NCI-H187 (cell line): ENCODE measurements at regions not wholly inside any gene's neighbourhood (a gene's known extent, or its start where the extent isn't known, plus 50 kb on each side); places are given as distances from the start of the nearest gene placed in this dataset.
"Not testable (repeated sequence)": the region's sequence is repeated elsewhere in the genome, so short reads cannot be mapped to it uniquely, and the experiment has no call there.

Experiments
- DNase-seq, 2 experiments: peaks; one replicate each; lab custom pipeline; 2025; lab: John Stamatoyannopoulos, UW

GRCh38 chr5:1731091-1731639 is 68.5 kb downstream of the MRPL36 start:
- no peak for DNase-seq

GRCh38 chr5:1730487-1730847 is 69.2 kb downstream of the MRPL36 start:
- no peak for DNase-seq

- DNase-seq, result no peak
Measured at GRCh38 chr5:1729641-1730486, 69.8 kb downstream of the MRPL36 start.

- DNase-seq, result no peak
Measured at GRCh38 chr5:1728846-1729245, 70.8 kb downstream of the MRPL36 start.

- DNase-seq, result no peak
Measured at GRCh38 chr5:1727571-1727970, 72.1 kb downstream of the MRPL36 start.

- DNase-seq, result no peak
Measured at GRCh38 chr5:1726956-1727355, 72.7 kb downstream of the MRPL36 start.

GRCh38 chr5:1726469-1726865 is 73.2 kb downstream of the MRPL36 start:
- no peak for DNase-seq

GRCh38 chr5:1725641-1726468 is 73.8 kb downstream of the MRPL36 start:
- DNase-seq, result no peak

GRCh38 chr5:1724822-1725602 is 74.6 kb downstream of the MRPL36 start:
- no peak for DNase-seq

- no peak for DNase-seq
Measured at GRCh38 chr5:1723957-1724821, 75.4 kb downstream of the MRPL36 start.

- DNase-seq, result no peak
Measured at GRCh38 chr5:1723476-1723875, 76.2 kb downstream of the MRPL36 start.

- DNase-seq, result no peak
Measured at GRCh38 chr5:1722877-1723276, 76.8 kb downstream of the MRPL36 start.

- no peak for DNase-seq
Measured at GRCh38 chr5:1720396-1721110, 79.1 kb downstream of the MRPL36 start.

GRCh38 chr5:1719860-1720259 is 79.8 kb downstream of the MRPL36 start:
- DNase-seq, result no peak

GRCh38 chr5:1718669-1719068 is 81.0 kb downstream of the MRPL36 start:
- no peak for DNase-seq

GRCh38 chr5:1710091-1710490 is 89.5 kb downstream of the MRPL36 start:
- not testable (repeated sequence) for DNase-seq

GRCh38 chr5:1709171-1709803 is 90.3 kb downstream of the MRPL36 start:
- no peak for DNase-seq

GRCh38 chr5:1708592-1709141 is 91.0 kb downstream of the MRPL36 start:
- DNase-seq, result no peak

- DNase-seq, result no peak
Measured at GRCh38 chr5:1707467-1707866, 92.2 kb downstream of the MRPL36 start.

GRCh38 chr5:1706428-1706827 is 93.2 kb downstream of the MRPL36 start:
- DNase-seq, result no peak
